ENCODE measurements at regions not wholly inside any gene's neighbourhood (a gene's known extent, or its start where the extent isn't known, plus 50 kb on each side); places are given as distances from the start of the nearest gene placed in this dataset.

DNA sequence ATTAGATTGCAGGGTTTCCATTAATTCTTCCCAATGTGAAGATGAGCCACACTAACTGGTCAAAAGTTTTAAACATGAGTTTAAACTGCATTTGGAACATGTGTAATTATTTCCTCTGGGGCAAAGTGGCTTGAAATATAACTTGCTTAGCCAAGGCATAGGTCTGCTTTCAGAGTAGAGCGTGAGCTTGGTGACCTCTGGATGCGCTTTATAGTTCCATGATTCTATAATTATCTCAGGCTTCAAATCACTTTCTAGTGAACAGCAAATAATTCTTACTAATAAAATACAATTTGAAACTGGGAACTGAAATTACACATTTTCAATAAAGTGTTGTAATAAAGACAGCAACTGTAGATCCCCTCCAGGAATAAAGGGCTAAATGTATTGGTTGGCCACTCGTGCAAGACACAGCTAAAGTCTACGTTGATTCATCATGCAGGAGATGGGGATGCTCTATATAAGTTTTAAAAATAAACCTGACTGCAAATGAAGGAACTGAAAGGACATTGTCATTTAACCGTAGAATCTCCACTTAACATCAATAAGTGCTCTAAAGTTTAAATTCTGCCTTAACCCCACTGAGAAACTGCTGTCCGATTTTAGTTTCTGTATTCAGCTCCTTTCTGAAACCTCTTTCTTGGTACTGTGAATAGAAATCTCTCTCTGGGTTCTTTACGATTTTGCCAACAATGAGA, 460.0 kb downstream of the PSAT1 start:
- DNase-seq = no peak

DNA sequence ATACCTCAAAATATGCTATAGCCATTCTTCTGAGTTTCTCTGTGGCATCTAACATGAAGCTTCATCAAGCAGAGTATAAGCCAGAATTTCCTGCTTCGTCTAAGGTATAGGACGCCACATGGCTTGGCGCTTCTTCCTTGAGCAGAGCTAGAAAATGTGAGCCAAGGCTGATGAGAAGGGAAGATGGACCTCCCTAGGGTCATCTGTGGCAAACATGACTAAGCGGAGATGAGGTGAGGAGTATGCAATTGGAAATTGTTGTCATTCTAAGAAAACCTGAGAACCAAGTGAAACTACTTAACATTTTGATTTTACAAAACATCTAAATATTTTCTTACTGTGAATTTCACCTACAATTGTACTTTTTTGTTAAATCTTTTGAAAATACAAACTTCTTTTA, 466.5 kb downstream of the PSAT1 start:
- no peak for DNase-seq

DNA sequence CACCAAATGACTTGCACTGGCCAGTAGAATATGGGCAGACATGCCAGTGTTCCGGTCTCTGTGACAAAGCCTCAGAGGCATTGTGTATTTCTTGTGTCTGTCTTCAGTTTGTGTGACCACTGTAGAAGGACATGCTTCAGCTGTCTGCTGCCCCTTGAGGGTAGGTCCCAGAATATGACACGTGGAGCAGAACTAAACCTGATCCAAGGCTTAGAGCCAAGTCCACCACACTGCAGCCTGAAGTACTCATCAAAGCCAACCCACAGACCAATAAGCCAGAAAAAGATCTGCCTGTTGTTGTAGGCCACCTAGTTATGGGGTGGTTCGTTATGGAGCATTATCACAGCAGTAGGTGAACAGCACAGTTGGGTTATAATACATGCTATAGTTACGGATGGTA, 468.9 kb downstream of the PSAT1 start:
- DNase-seq = no peak

DNA sequence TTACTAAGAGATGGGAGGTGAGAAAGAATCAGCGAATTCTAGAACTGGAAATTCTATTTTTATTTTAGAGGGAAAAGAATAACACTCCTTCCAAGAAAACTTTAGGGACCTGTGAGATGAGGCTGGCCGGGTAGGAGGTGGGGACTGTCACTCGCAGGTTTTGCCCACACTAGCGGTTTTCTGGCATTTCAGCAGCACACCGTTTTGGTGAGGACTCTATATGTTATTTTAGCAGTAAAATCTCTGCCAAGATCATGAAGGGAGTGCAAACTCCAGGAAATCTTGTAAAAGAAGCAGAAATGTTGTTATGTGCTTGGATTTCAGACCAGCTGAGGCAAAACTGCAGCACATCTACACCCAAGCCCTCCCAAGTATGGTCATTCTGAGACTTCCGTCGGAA, 470.6 kb downstream of the PSAT1 start:
- DNase-seq = no peak

DNA sequence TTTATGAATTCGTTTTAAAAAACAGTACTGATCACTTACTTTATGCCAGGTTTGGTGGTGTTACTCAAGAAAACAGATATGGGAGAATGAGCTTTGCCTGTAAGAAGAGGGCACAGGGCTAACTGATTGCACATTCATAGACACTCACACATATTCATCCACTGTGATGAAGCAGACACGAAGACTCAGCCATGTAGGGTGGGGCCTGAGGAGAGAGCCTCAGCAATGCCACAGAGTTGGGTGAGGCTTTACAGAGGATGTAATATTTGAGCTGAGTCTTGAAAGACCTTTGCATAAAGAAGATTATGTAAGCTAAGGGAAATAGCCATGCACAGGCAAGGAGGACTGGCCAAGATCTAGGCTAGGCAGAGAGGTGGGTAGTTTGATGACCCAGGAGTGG, 472.8 kb downstream of the PSAT1 start:
- DNase-seq = no peak

DNA sequence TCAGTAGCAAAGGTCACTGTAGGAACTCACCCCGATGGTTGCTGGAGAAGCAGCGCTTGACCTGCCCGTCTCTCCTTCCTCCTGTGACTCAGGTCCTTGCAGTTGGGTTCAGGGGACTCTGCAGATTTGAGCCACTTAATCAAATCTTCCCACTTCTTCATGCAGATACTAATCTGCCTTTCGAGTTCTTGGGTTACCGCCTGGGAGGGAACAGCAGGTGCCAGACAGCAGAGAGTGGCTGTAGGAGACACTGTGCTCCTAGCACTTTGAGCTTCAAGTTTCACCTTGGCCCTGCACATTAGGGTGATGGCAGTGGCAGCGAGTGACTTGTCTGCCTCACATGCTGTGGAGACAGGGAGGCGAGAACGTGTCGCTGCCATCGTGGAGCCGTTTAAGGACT, 478.3 kb downstream of the PSAT1 start:
- no peak for DNase-seq

DNA sequence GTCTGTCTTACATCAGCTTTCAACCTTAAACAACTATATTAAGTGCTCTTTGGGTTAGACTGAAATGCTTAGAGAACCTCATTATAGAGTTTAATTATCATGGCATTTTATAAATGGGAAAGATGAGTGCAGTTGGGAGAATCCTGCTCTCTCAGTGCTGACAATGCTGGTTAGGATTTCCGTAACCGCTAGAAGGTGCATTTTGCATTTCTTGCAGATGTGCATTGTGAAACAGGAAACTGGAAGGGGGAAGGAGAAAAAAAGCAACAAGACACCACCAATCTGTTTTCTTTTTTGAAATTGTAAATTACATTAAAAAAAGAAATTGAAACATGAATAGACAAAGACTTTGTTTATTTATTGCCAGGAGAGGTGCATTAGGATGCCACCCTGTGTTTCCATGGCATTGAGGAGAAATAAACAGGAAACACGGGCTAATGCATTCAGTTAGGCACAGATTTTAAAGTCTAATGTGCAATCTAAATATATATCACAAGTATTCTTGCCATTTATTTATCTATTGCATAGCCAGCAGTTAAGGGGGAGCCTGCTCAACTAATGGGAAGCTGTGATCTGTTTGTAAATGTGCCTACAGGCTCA, 478.9 kb downstream of the PSAT1 start:
- DNase-seq = no peak

DNA sequence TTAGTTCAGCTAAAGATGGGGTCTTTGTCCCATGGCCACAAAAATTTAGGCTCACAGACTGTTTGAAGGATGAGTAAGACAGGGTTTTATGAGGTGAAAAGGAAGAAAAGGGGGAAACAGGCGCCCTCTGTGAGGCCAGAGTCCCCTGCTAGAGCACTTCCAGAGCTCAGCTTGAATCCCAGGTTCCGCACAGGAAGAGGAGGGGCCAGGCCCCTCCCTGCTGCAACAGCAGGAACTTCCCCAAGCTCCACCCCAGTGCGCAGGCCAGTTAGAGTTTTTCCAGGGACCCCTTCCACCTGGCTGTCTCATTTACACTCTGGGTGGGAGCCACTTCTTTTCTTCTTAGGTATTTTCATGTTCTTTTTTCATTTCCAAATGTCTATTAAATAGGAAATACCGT, 480.8 kb downstream of the PSAT1 start:
- DNase-seq = no peak

DNA sequence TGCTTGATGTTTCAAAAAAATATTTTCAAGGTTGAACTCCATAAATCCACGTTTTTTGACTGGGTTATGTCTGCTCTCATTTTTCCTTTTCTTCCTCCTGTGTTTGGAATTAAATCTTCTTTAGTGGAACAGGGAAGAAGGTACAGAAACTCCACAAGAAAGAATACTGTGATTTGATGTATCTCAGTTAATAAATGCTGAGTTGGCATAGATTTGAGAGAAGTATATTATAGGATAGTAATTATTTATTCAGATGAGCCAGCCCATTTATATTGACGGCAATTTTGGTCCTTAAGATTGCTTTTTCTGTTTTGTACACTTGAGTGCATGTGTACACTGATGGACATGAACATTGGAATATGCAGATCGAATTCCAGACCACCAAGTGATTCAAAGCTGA, 481.4 kb downstream of the PSAT1 start:
- DNase-seq = no peak

DNA sequence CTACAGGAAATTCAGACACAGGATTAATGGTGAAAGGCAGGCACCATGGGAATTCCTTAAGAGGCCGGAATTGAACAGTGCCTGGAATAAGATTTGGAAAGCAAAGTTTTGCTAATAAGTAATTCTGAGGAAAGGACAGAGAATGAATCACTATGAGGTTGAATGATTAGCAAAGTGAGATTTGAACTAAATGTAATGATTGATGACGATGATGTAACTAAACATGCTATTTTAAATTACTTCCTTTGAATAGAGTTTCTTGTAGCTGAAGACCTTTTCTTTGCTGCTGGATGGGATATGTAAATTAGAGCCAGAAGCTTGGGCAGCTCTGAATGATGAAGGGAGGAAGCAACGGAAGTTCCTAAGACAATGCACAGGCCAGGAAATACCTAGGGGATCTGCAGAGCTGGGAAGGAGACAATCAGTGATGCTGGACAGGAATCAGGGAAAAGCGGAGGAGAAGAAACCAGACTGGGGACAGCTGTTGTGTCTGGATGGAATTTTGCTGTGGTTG, 482.0 kb downstream of the PSAT1 start:
- no peak for DNase-seq

DNA sequence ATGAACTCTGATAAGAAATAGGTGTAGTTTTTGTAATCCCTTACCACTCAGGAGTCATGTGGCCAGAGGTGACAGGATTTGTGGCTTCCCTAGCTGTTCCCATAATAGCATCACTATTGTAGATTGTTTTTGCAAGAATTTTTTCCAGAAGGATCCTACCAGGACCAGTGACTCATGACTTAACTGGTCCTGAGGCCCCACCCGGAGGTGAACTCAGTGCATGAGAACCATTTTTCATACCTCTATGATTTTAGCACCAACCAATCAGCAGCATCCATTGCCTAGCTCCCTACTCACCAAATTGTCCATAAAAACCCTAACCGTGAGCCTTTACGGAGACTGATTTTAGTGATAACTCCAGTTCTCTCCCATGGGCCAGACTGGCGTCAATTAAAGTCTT, 484.8 kb downstream of the PSAT1 start:
- no peak for DNase-seq

DNA sequence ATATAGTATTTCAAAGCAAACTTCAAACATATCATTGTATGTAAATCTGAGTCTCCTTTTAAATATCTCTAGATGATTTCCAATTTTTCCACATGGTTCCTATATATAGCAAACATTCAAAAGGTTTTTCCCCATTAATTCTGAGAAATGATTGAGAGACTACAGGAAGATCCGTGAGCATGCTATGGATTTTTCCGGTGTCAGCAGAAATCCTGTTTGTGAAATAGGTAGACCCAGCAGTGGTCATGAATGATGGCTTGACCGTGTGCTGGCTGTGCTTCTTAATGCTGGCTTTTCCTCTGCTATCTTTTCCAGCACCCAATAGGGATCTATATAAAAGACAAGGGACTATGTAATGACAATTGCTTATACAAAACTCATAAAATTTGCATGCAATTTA, 485.3 kb downstream of the PSAT1 start:
- DNase-seq = no peak

DNA sequence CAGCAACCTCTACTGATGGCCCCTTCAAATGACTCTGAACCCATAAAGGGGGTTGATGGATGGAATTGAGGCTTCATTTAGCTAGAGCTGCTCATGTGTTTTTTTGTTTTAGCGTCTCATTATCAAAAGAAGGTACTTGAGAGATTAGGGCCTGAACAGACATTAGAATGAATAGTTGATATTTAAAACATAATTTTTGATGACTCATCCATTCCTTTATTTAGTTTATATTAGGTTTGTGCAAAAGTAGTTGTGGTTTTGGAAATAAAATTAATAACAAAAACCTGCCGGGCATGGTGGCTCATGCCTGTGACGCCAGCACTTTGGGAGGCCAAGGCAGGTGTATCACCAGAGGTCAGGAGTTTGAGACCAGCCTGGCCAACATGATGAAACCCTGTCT, 485.9 kb downstream of the PSAT1 start:
- no peak for DNase-seq

DNA sequence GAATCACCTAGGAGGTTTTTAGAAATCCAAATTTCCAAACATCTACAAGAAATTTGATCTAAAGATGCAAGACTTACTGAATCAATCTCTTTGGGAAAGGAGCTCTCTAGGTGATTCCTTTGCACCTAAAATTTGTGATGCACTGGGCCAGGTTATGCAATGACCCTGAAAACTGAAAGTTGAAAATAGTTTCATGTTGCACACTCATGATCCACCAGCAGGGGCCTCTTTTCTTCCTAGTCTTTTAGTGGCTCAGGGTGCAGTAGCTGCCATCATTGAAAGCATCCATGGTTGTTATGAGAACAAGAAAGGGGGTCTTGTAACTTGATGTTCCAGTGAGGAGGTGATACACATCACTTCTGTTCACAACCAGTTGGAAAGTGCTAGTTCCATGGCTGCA, 486.8 kb downstream of the PSAT1 start:
- DNase-seq = no peak

DNA sequence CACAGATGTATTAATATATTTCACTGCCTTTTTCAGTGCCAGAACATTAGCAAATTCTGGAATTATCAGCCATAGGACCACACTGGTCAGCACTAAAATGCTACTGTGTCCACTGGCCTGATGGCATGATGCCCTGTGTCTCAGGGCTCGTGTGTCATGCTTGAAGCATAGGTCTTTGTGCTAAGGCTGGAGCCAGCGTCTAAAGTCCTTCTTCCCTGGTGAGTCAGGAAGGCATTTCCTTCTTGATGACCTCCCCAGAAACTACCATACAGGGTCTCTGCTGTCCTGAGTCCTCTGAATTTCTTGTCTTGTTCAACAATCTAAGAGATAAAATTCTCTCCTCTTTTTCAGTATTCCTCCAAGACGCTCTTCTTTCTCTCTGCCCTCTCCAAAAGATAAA, 489.9 kb downstream of the PSAT1 start:
- no peak for DNase-seq

DNA sequence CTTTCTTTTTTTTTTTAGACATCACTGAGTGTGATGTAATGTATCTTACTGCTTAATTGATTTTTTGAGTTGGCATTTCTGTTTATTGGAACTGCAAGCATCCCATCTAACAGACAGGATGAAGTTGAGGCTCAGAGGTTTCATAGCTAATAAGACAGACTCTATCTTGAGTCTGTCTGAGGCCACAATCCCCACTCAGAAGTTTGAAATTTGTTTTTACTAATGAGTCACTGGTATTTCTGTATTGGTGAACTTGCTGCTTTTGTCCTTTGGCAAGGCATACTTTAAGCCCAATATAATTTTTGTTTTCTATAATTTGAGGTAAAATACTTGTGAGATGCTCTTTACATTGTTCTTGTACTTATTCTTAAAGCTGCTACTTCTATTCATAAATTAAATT, 491.2 kb downstream of the PSAT1 start:
- no peak for DNase-seq

DNA sequence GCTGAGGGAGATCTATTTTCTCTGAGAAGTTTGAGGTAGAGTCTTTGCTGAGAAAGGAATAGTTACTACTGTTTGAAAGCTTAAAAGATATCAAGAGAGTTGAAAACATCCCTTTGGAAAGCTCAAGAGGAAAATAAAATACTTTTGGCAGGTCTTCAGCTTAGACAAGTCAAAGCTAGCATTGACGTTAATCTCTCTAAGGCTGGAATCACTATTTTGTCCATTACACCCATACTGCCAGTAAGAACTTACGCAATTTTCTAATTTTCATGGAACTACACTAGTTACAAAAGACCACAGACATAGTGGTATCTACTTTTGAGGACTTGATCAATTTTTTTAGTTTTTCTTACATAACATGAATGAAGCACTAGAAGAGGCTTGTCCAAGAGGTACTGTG, 494.9 kb downstream of the PSAT1 start:
- no peak for DNase-seq

DNA sequence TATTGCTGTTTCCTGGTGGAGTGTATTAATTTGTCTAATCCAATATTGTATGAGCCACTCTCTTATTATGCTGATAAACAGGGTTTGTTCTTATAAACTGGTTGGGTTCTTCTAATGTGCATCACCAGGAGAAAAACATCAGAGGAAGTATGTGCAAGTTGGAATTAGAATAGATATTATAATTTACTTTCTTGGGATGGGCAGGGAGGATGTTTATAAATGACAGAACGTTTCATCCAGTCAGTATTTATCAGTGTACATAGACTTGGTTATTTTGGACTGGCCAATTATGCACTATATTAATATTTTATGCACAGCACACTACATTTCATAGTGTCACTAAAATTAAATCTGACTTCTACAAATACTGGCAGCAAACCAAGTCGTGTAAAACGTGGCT, 495.8 kb downstream of the PSAT1 start:
- no peak for DNase-seq

DNA sequence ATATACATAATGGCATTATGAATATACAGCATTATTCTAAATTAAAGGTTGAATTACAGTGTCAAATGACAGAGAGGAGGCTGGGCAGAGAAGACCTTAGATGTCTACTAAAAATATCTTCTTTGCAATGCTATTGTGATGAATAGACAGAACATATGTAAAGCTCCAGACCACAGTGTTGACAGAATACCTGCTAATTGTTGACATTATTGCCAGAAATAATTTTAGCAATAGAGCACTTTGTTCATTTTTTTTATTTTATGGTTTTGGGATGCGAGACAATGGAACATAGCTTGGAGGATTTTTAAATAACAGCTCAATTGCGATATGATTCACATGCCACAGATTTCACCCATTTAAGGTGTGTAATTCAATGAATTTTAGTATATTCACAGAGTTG, 508.8 kb downstream of the PSAT1 start:
- DNase-seq = no peak

DNA sequence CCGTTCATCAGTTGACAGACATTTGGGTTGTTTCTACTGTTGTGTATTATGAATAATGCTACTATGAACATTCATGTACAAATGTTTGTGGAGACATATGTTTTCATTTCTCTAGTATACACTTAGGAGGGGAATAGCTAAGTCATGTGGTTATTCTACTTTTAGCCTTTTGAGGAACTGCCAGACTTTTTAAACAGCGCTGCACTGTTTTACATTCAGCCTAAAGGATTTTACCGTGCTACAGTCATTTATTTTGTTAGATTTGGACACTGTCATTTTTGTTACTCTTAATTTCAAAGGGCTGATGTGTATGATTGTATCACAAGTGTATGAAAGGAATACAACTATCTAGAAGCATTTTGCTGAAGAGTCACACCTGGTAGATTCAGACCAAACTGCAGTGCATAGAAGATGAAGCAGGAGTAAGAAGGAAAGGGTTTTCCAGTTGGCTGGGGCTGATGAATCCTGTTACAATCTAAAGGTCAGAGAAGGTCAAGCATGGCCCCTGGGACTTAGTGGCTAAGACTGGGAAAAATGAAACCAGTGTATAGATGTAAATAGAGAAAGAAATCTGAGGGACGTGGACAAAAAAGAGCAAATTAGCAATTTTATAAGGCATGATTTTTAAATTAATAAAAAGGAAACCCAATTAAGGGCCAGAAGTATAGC, 509.7 kb downstream of the PSAT1 start:
- DNase-seq = no peak

DNA sequence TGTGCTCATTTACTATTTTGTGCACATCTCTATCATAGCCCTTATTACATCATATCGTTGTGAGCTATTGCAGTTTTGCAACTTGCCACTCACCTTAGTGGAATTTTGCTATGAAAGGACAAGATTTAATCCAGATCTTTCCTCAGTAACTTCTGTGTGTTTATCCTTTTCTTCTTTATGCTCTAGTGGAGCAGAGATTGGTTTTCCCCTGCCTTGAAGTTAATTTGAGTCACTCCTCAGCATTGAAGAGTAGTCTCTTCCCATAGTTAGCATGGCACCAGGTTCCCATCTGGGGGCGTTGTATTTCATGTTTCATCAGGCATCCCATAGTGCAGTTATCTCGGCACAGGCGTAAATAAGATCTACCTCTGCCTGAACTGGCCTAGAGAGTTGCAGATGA, 510.4 kb downstream of the PSAT1 start:
- no peak for DNase-seq

DNA sequence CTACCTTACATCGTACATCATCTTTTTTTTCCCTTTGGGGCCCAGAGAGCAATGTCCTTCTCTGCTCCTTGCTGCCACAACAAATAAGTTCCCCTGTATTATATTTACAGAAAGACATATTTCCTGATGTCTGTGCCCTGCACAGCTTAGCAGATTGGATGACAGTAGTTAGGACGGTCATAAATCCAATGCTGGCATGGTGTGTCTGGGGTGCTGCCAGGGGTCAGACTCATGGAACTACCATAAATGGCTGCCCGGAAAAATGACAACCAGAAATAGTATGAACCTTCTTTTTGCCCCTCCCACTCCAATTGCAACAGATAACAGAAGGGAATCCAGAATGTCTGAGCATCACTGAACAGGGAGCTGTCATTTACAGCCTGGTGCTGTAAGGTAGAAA, 511.1 kb downstream of the PSAT1 start:
- no peak for DNase-seq

DNA sequence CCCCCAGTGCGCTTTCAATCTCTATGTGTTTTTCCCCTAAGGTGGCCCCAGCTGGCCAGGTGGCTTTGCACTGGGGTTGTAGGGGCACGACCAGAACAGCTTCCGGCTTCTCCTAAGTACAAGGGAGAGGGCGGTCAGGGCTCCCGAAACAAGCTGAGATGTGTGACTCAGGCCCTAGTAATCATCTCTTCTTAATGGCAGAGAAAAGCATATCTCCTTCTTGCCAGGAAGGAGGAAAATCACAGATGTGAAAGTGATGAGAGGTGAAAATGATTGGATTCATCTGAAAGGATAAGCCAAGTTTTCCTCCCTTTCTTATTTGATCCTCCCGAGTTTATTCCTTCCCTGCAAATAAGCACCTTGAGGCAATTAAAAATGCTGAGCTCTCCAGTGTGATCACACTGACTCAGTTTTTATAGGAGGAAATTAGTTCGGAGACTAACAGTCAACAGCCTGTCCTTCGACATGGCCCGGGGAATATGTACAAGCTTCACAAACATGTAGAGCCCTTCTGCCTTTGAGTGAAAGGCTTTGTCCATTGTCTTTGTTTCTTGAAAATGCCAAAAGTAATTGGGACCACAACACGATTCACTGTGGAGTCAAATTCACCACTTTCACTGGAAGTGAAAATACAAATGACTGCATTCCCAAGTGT, 514.8 kb downstream of the PSAT1 start:
- DNase-seq = no peak

DNA sequence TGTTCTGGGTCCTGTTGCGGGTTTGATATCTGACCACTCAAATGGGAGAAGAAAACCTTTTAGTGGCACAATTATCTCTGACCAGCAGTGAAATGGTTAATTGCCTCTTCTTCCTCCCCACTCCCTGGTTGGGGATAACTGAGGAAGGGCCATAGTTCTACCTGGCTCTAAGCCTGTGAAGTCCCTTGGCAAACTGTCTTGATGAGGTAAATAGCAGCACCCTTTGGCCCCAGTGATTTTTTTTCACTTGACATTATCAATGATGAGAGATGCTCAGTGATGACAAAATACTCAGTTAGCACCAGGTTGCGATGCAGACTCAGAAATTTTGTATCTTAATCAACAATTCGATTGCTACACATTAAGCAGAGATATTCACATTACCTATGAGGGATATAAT, 515.7 kb downstream of the PSAT1 start:
- DNase-seq = no peak

All from activated effector memory CD4-positive, alpha-beta T cell treated with anti-CD3 and anti-CD28 coated beads, Interleukin-2, amount 50 U/mL, for 16 hours (primary cell).